Transverse colon (tissue), 3 donors: ENCODE measurements at regions not wholly inside any gene's neighbourhood (a gene's known extent, or its start where the extent isn't known, plus 50 kb on each side); places are given as distances from the start of the nearest gene placed in this dataset.

Experiments
- CTCF ChIP-seq, 5 experiments: fragments of 200-600 bp in 3 of 5; fragments of 450-650 bp in 2 of 5; sonication (generic) in 3 of 5; IDR thresholded peaks; 1 replicate in 2 of 5; 2 replicates in 3 of 5; pipeline ENCODE4 v1.5.1; 2016 to 2017; ENCODE audit warnings: antibody characterized with exemption in 5 of 5, inconsistent platforms in 3 of 5, mild to moderate bottlenecking in 2 of 5, moderate library complexity in 1 of 5
- EP300 ChIP-seq: sonication (generic); formaldehyde crosslinking; IDR thresholded peaks from one replicate; pipeline ENCODE4 v1.6.1; 2017; ENCODE audit warnings: antibody characterized with exemption, low read depth
- POLR2A ChIP-seq: fragments of 450-650 bp; IDR thresholded peaks from one replicate; pipeline ENCODE4 v1.6.1; 2016; ENCODE audit warnings: antibody characterized with exemption, mild to moderate bottlenecking, moderate library complexity

- TF ChIP-seq CTCF (IDR thresholded peaks at IDR 0.05) (no peak), EP300 (no peak), POLR2A (no peak)
Measured at GRCh38 chr3:109864452-109864851, 527.1 kb upstream of the DPPA4 start.
